ENCODE measurements at regions not wholly inside any gene's neighbourhood (a gene's known extent, or its start where the extent isn't known, plus 50 kb on each side); places are given as distances from the start of the nearest gene placed in this dataset.
"Not testable (repeated sequence)": the region's sequence is repeated elsewhere in the genome, so short reads cannot be mapped to it uniquely, and the experiment has no call there.

GRCh38 chr3:177487635-177488186, 290.4 kb upstream of the TBL1XR1 start:
- H3K4me3 Mint-ChIP-seq, result no peak overlapping the region
- peaks cover 5% of the 10 kb centered on the region for H3K4me1 Mint-ChIP-seq
- H3K9me3 Mint-ChIP-seq, result no peaks in the 10 kb centered on the region
- no peak overlapping the region for H3K27ac Mint-ChIP-seq
- no peaks in the 10 kb centered on the region for H3K36me3 Mint-ChIP-seq
- DNase-seq, result no peak
- CTCF ChIA-PET, result no interaction called here
- no peaks in the 10 kb centered on the region for H3K27me3 Mint-ChIP-seq

- no peak for DNase-seq
- CTCF ChIA-PET, result no interaction called here
- H3K9me3 Mint-ChIP-seq, result no peaks in the 10 kb centered on the region
- H3K36me3 Mint-ChIP-seq, result no peaks in the 10 kb centered on the region
- no peak overlapping the region for H3K27ac Mint-ChIP-seq
- no peaks in the 10 kb centered on the region for H3K27me3 Mint-ChIP-seq
- peaks cover 5% of the 10 kb centered on the region for H3K4me1 Mint-ChIP-seq
- no peak overlapping the region for H3K4me3 Mint-ChIP-seq
These were observed 291.5 kb upstream of the TBL1XR1 start for GRCh38 chr3:177488740-177489139.

DNA sequence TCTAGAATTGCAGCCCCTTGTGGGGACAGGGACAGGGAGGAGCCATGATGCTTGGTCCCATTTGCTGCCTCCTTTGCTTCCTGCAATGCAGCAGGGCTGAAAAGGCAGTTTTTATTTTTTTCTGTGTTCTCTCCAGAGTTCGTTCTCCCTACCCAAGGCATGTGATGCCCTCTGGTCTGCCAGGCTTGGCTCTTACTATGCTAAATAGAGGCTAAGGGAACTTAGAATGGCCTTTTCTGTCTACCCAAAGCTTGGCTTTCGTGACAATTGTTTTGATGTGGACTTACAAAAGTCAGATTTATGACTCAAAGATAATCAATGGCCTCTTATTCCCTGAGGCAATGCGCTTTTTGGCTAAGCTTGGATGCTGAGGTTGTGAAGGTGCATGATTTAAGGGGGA, 293.3 kb upstream of the TBL1XR1 start:
- CTCF ChIA-PET, result no interaction called here
- Mint-ChIP-seq H3K9me3 (no peaks in the 10 kb centered on the region), H3K27ac (no peak overlapping the region), H3K4me1 (peaks cover 5% of the 10 kb centered on the region), H3K36me3 (no peaks in the 10 kb centered on the region), H3K4me3 (no peak overlapping the region), H3K27me3 (no peaks in the 10 kb centered on the region)
- no peak for DNase-seq

GRCh38 chr3:177491296-177492032, 294.2 kb upstream of the TBL1XR1 start:
- Mint-ChIP-seq H3K36me3 (no peaks in the 10 kb centered on the region), H3K9me3 (no peaks in the 10 kb centered on the region), H3K4me1 (peaks cover 5% of the 10 kb centered on the region), H3K4me3 (no peak overlapping the region), H3K27me3 (no peaks in the 10 kb centered on the region), H3K27ac (no peak overlapping the region)
- DNase-seq, result no peak
- CTCF ChIA-PET, result no interaction called here

- Mint-ChIP-seq H3K4me3 (no peak overlapping the region), H3K4me1 (peaks cover 5% of the 10 kb centered on the region), H3K27ac (no peak overlapping the region), H3K9me3 (no peaks in the 10 kb centered on the region), H3K36me3 (no peaks in the 10 kb centered on the region), H3K27me3 (no peaks in the 10 kb centered on the region)
- no peak for DNase-seq
- CTCF ChIA-PET, result no interaction called here
These were observed 295.8 kb upstream of the TBL1XR1 start for GRCh38 chr3:177493091-177493490.

GRCh38 chr3:177494216-177494615, 296.9 kb upstream of the TBL1XR1 start:
- Mint-ChIP-seq H3K27me3 (no peaks in the 10 kb centered on the region), H3K27ac (no peak overlapping the region), H3K4me3 (no peak overlapping the region), H3K4me1 (no peaks in the 10 kb centered on the region), H3K9me3 (no peaks in the 10 kb centered on the region), H3K36me3 (no peaks in the 10 kb centered on the region)
- CTCF ChIA-PET, result no interaction called here
- DNase-seq, result no peak

DNA sequence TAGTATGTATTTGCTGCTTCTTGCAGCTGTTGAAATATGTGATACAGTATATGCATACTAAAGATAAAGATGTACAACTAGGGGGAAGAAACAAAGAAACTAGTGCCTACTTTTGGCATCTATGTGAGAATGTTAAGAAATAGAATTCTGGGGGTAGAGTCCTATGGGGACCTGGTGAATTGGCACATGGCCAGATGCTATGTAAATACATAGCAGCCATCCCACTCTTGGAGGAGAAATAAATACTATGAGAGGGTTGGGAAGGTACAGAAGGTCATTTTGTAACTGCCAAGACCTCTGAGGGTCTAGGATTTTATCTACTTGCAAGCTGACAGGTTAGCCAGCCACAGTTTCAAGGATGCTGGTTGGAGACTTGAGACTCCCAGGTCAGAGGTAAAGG, 298.3 kb upstream of the TBL1XR1 start:
- Mint-ChIP-seq H3K4me1 (no peaks in the 10 kb centered on the region), H3K36me3 (no peaks in the 10 kb centered on the region), H3K9me3 (peaks cover 2% of the 10 kb centered on the region), H3K27ac (no peak overlapping the region), H3K4me3 (no peak overlapping the region), H3K27me3 (no peaks in the 10 kb centered on the region)
- CTCF ChIA-PET, result no interaction called here
- DNase-seq, result no peak

- H3K36me3 Mint-ChIP-seq, result no peaks in the 10 kb centered on the region
- H3K27me3 Mint-ChIP-seq, result no peaks in the 10 kb centered on the region
- H3K4me1 Mint-ChIP-seq, result no peaks in the 10 kb centered on the region
- peaks cover 2% of the 10 kb centered on the region for H3K9me3 Mint-ChIP-seq
- CTCF ChIA-PET, result interaction anchor here (0.6 kb wide), 1 partner anchor 201 kb away, joined by 3 read pairs; no protein-coding TSS in a partner anchor
- DNase-seq, result no peak
- H3K27ac Mint-ChIP-seq, result no peak overlapping the region
- H3K4me3 Mint-ChIP-seq, result no peak overlapping the region
These were observed 301.0 kb upstream of the TBL1XR1 start for GRCh38 chr3:177498037-177498857.

- H3K4me3 Mint-ChIP-seq, DNase-seq, H3K4me1 Mint-ChIP-seq, CTCF ChIA-PET, H3K36me3 Mint-ChIP-seq, H3K9me3 Mint-ChIP-seq, H3K27me3 Mint-ChIP-seq, H3K27ac Mint-ChIP-seq: not testable (repeated sequence)
These were observed 301.8 kb upstream of the TBL1XR1 start for GRCh38 chr3:177499039-177499438.

- H3K27ac Mint-ChIP-seq, result no peak overlapping the region
These were observed 302.6 kb upstream of the TBL1XR1 start for GRCh38 chr3:177499779-177500423.

DNA sequence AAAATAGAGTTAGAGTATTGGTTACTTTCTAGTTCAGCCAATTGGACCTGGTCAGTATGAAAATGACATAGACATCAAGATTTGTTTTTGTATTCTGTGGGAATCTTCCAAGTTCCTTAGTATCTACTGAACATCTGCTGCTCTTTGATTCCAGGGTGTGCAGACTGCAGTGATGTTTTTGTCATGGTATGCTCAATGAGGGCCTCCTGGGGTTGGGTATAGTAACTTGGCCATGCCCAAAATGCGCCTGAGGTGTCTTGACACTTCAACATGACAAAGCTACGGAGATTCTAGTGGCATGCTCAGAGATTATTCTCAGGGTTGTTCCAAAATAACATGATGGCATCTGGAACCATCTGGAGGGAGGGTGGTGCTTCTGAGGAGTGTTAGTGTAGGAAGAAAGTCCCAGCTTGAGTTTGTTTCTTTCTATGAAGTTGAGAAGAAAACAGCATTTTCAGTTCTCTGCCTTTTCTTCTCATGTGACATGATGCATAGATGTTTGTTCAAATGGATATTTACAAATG, 313.5 kb upstream of the TBL1XR1 start:
- H3K4me1 Mint-ChIP-seq, result no peaks in the 10 kb centered on the region
- DNase-seq, result no peak
- no peak overlapping the region for H3K4me3 Mint-ChIP-seq
- no peaks in the 10 kb centered on the region for H3K27me3 Mint-ChIP-seq
- no peaks in the 10 kb centered on the region for H3K36me3 Mint-ChIP-seq
- H3K27ac Mint-ChIP-seq, result no peak overlapping the region
- H3K9me3 Mint-ChIP-seq, result no peaks in the 10 kb centered on the region
- CTCF ChIA-PET, result interaction anchor here (0.7 kb wide), 1 partner anchor 1104 kb away, joined by 4 read pairs; no protein-coding TSS in a partner anchor

More at GRCh38 chr3:177499779-177500423, 302.6 kb upstream of the TBL1XR1 start:
- no peak for DNase-seq
- Mint-ChIP-seq H3K36me3 (no peaks in the 10 kb centered on the region), H3K4me1 (no peaks in the 10 kb centered on the region), H3K4me3 (no peak overlapping the region), H3K9me3 (peaks cover 2% of the 10 kb centered on the region), H3K27me3 (no peaks in the 10 kb centered on the region)
- CTCF ChIA-PET, result no interaction called here

- DNase-seq, result no peak
- H3K4me3 Mint-ChIP-seq, result no peak overlapping the region
- H3K27ac Mint-ChIP-seq, result no peak overlapping the region
- H3K36me3 Mint-ChIP-seq, result no peaks in the 10 kb centered on the region
- no peaks in the 10 kb centered on the region for H3K9me3 Mint-ChIP-seq
- CTCF ChIA-PET, result no interaction called here
- H3K4me1 Mint-ChIP-seq, result no peaks in the 10 kb centered on the region
- H3K27me3 Mint-ChIP-seq, result no peaks in the 10 kb centered on the region
These were observed 315.9 kb upstream of the TBL1XR1 start for GRCh38 chr3:177512945-177513814.

DNA sequence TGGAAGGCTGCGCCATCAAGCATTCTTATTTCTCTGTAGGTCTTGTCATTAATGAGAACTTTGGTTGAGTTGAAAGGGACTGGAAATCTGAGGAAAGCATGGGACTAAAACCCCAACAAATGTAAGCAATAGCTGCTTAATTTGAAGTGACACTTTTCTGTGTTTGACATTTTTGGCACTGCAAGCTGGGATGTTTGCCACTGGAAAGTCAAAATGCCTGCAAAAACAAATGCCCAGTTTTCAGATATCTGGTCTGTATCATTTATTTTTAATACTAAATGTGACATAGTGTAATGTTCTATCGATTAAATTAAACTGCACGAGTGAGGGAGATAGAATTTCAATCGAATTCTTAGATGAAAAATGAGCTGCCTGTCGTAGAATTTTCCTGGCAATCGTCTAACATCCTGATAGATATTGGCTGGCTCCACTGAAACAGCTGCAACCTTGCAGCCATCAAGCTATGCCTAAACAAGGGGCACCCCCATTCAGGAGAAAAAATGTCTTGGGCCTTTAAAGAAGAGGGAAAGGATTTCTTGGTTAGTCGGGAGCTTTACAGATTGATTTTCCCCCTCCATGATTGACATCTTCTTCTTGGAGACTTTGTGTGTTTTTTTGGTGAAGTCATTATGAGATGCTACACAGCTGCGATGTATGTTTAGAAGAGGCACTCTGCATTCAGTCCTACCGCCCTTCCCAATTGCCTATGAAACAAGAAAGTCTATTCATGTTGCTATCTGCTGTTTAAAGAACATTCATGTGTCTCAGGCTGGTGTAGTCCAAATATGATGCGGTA, 316.7 kb upstream of the TBL1XR1 start:
- Mint-ChIP-seq H3K27ac (no peak overlapping the region), H3K4me3 (no peak overlapping the region), H3K36me3 (no peaks in the 10 kb centered on the region), H3K9me3 (no peaks in the 10 kb centered on the region), H3K4me1 (no peaks in the 10 kb centered on the region), H3K27me3 (no peaks in the 10 kb centered on the region)
- CTCF ChIA-PET, result no interaction called here
- DNase-seq, result no peak
